Peyer's patch (tissue), 4 donors: ENCODE measurements at regions not wholly inside any gene's neighbourhood (a gene's known extent, or its start where the extent isn't known, plus 50 kb on each side); places are given as distances from the start of the nearest gene placed in this dataset.

ENCODE experiments used
- DNase-seq, 3 donors: peaks; one replicate each; pipeline ENCODE4 v3.0.0-alpha.2; 2017 to 2019
- H3K27ac ChIP-seq, 4 donors: fragments of 200-600 bp; sonication (generic); one replicate each; pipeline ENCODE4 v1.5.1; 2016 to 2019
- H3K27me3 ChIP-seq, 2 donors: fragments of 200-600 bp; sonication (generic); one replicate each; pipeline ENCODE4 v1.5.1; 2019
- H3K36me3 ChIP-seq, 3 donors: fragments of 200-600 bp; sonication (generic); one replicate each; pipeline ENCODE4 v1.5.1; 2016 to 2019
- H3K4me1 ChIP-seq, 4 donors: fragments of 200-600 bp; sonication (generic); one replicate each; pipeline ENCODE4 v1.5.1; 2016 to 2019
- H3K4me3 ChIP-seq, 4 donors: fragments of 200-600 bp; sonication (generic); 1 replicate in 3 of 4; 2 replicates in 1 of 4; pipeline ENCODE4 v1.5.1; 2016 to 2019; ENCODE audit warnings: mild to moderate bottlenecking in 1 of 4
- H3K9me3 ChIP-seq, 4 donors: fragments of 200-600 bp; sonication (generic); one replicate each; pipeline ENCODE4 v1.5.1; 2016 to 2019; ENCODE audit warnings: mild to moderate bottlenecking in 1 of 4
- CTCF ChIP-seq, 6 experiments: fragments of 450-650 bp in 4 of 6; fragments of 200-600 bp in 2 of 6; sonication (generic) in 1 of 6; IDR thresholded peaks; one replicate each; pipeline ENCODE4 v1.5.1; 2017 to 2019; ENCODE audit warnings: antibody characterized with exemption in 6 of 6, mild to moderate bottlenecking in 3 of 6, moderate library complexity in 1 of 6
- POLR2A ChIP-seq, 2 donors: fragments of 450-650 bp; IDR thresholded peaks; one replicate each; pipeline ENCODE4 v1.5.1; 2017; ENCODE audit warnings: antibody characterized with exemption in 2 of 2, mild to moderate bottlenecking in 2 of 2, moderate library complexity in 2 of 2

- Histone ChIP-seq H3K27ac (no peak overlapping the region), H3K27me3 (no peaks in the 10 kb centered on the region), H3K4me1 (no peaks in the 10 kb centered on the region), H3K4me3 (no peak overlapping the region), H3K36me3 (no peaks in the 10 kb centered on the region), H3K9me3 (no peaks in the 10 kb centered on the region)
- DNase-seq = no peak
- TF ChIP-seq POLR2A (IDR thresholded peaks at IDR 0.05) (no peak), CTCF (IDR thresholded peaks at IDR 0.05) (no peak)
Observed at GRCh38 chr11:130997278-130997677, 81.0 kb upstream of the SNX19 start.

GRCh38 chr11:130999086-130999485 lies 82.8 kb upstream of the SNX19 start:
- Histone ChIP-seq H3K36me3 (no peaks in the 10 kb centered on the region), H3K27ac (no peak overlapping the region), H3K9me3 (no peaks in the 10 kb centered on the region), H3K4me1 (no peaks in the 10 kb centered on the region), H3K4me3 (no peak overlapping the region), H3K27me3 (no peaks in the 10 kb centered on the region)
- DNase-seq = no peak
- TF ChIP-seq POLR2A (IDR thresholded peaks at IDR 0.05) = no peak
- no peak for TF ChIP-seq CTCF (IDR thresholded peaks at IDR 0.05)

GRCh38 chr11:130999992-131000770 lies 83.9 kb upstream of the SNX19 start:
- no peak for DNase-seq
- H3K4me3 ChIP-seq = no peak overlapping the region
- no peak overlapping the region for H3K27ac ChIP-seq
- no peak for TF ChIP-seq CTCF (IDR thresholded peaks at IDR 0.05)
- TF ChIP-seq POLR2A (IDR thresholded peaks at IDR 0.05) = no peak
- no peaks in the 10 kb centered on the region for H3K36me3 ChIP-seq
- no peaks in the 10 kb centered on the region for H3K9me3 ChIP-seq
- no peaks in the 10 kb centered on the region for H3K4me1 ChIP-seq
- no peaks in the 10 kb centered on the region for H3K27me3 ChIP-seq

GRCh38 chr11:131002145-131002544 lies 85.9 kb upstream of the SNX19 start:
- TF ChIP-seq CTCF (IDR thresholded peaks at IDR 0.05) (no peak), POLR2A (IDR thresholded peaks at IDR 0.05) (no peak)
- Histone ChIP-seq H3K27me3 (no peaks in the 10 kb centered on the region), H3K4me1 (no peaks in the 10 kb centered on the region)

GRCh38 chr11:131005829-131006228 lies 89.5 kb upstream of the SNX19 start:
- no peaks in the 10 kb centered on the region for H3K4me1 ChIP-seq
- H3K27ac ChIP-seq = no peak overlapping the region
- no peak for TF ChIP-seq CTCF (IDR thresholded peaks at IDR 0.05)
- no peak for TF ChIP-seq POLR2A (IDR thresholded peaks at IDR 0.05)
- no peaks in the 10 kb centered on the region for H3K36me3 ChIP-seq
- H3K4me3 ChIP-seq = no peak overlapping the region
- no peak for DNase-seq
- no peaks in the 10 kb centered on the region for H3K9me3 ChIP-seq
- no peaks in the 10 kb centered on the region for H3K27me3 ChIP-seq

More at GRCh38 chr11:131002145-131002544, 85.9 kb upstream of the SNX19 start:
- DNase-seq = no peak
- Histone ChIP-seq H3K36me3 (no peaks in the 10 kb centered on the region), H3K4me3 (no peak overlapping the region), H3K9me3 (no peaks in the 10 kb centered on the region), H3K27ac (no peak overlapping the region)
